HG03575 (cell line): ENCODE measurements at regions not wholly inside any gene's neighbourhood (a gene's known extent, or its start where the extent isn't known, plus 50 kb on each side); places are given as distances from the start of the nearest gene placed in this dataset.
"Not testable (repeated sequence)": the region's sequence is repeated elsewhere in the genome, so short reads cannot be mapped to it uniquely, and the experiment has no call there.

ENCODE experiments used
- ATAC-seq: cut with Tn5 transposase; IDR thresholded peaks from one replicate; pipeline ENCODE4 v1.9.1; 2021; ENCODE audit not compliant: unreplicated experiment, insufficient number of reproducible peaks, low FRiP score; ENCODE audit errors: extremely low read depth

DNA sequence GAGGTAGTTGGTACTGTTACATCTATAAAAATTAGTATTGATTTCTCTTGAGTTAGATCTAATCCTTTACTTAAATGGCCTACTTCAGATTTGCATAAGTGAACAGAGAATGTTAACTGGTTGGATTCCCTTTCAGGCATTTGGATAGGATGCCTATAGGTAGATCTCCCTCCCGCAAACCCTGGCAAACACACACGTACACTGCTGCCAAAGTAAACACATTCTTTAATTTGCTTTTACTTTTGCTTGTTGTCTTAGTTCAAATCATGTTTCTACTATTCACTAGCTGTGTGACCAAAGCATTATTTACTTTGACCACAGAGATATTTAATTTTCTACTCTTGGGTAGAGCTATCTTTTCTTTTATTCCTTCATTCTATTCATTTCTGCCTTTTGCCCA, 936.1 kb upstream of the FBXO33 start:
- no peak for ATAC-seq

- ATAC-seq: no peak
Observed at GRCh38 chr14:40367717-40368116, 935.5 kb upstream of the FBXO33 start.

DNA sequence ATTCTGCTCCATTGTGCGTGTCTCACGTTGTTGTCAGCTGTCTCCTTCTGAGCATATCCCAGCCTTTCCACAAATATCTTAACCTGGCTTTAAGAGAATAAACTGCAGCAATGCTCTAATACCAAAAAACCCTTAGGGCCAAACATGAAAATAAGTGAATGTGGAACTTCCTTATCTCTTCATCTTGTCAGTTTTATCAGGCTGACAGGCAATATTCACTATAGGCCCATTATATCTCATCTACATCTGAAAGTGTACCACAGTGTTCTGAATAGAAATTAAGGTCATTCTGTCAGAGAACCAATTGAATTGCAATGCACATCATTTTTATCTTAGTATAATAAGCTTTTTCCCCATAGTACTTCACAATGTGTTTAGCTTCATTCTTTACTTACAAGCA, 933.1 kb upstream of the FBXO33 start:
- ATAC-seq: no peak

DNA sequence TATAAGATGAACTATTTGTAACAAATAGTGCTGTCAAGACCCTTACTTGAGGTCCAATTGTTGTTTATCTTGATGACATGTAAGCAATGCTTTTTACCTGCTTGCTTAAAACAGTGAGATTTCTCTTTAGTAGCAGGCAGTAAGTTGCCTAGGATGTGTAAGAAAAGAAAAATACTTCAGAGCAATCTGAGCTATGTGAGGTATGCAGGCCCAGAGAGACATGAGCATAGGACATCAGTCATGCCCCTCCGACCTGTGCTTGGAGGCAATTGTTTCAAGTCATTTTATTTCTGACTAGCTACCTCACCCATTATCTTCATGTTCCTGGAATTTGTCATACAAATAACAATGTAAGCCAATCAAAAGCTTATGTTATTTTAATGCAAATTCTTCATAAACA, 930.6 kb upstream of the FBXO33 start:
- no peak for ATAC-seq

- ATAC-seq: no peak
Observed at GRCh38 chr14:40354754-40355153, 922.5 kb upstream of the FBXO33 start.

DNA sequence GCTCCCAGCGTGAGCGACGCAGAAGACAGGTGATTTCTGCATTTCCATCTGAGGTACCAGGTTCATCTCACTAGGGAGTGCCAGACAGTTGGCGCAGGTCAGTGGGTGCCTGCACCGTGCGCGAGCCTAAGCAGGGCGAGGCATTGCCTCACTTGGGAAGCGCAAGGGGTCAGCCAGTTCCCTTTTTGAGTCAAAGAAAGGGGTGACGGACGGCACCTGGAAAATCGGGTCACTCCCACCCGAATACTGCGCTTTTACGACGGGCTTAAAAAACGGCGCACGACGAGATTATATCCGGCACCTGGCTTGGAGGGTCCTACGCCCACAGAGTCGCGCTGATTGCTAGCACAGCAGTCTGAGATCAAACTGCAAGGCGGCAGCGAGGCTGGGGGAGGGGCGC, 915.9 kb upstream of the FBXO33 start:
- not testable (repeated sequence) for ATAC-seq

- ATAC-seq: no peak
Observed at GRCh38 chr14:40347675-40348074, 915.4 kb upstream of the FBXO33 start.

- no peak for ATAC-seq
Observed at GRCh38 chr14:40346275-40346674, 914.0 kb upstream of the FBXO33 start.

- ATAC-seq: no peak
Observed at GRCh38 chr14:40345334-40345733, 913.1 kb upstream of the FBXO33 start.

- no peak for ATAC-seq
Observed at GRCh38 chr14:40340708-40341107, 908.5 kb upstream of the FBXO33 start.

DNA sequence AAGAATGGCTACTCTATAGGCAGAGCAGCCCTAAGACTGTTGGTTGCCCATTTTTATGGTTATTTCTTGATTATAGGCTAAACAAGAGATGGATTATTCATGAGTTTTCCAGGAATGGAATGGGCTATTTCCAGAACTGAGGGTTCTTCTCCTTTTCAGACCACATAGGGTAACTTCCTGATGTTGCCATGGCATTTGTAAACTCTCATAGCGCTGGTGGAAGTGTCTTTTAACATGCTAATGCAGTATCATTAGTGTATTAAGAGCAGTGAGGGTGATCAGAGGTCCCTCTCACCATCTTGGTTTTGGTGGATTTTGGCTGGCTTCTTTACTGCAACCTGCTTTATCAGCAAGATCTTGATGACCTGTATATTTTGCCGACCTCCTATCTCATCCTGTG, 904.6 kb upstream of the FBXO33 start:
- ATAC-seq: no peak

DNA sequence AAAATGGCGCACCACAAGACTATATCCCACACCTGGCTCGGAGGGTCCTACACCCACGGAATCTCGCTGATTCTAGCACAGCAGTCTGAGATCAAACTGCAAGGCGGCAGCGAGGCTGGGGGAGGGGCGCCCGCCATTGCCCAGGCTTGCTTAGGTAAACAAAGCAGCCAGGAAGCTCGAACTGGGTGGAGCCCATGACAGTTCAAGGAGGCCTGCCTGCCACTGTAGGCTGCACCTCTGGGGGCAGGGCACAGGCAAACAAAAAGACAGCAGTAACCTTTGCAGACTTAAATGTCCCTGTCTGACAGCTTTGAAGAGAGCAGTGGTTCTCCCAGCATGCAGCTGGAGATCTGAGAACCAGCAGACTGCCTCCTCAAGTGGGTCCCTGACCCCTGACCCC, 894.3 kb upstream of the FBXO33 start:
- ATAC-seq: not testable (repeated sequence)

GRCh38 chr14:40318211-40318719, 886.0 kb upstream of the FBXO33 start:
- ATAC-seq: no peak

DNA sequence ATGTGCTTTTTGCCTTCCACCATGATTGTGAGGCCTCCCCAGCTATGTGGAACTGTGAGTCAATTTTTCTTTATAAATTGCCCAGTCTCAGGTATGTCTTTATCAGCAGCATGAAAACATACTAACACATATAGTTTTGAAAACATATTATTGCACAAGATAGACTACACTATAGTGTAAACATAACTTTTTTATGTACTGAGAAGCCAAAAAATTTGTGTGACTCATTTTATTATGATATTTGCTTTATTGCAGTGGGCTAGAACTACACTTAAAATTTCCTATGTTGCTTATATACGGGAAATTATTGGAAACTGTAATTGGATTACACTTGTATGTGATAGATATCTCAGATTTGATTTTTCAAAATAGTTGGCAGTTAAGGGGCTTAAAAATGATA, 885.5 kb upstream of the FBXO33 start:
- ATAC-seq: no peak

- ATAC-seq: no peak
Observed at GRCh38 chr14:40312296-40312695, 880.1 kb upstream of the FBXO33 start.

GRCh38 chr14:40309124-40309523, 876.9 kb upstream of the FBXO33 start:
- ATAC-seq: no peak

DNA sequence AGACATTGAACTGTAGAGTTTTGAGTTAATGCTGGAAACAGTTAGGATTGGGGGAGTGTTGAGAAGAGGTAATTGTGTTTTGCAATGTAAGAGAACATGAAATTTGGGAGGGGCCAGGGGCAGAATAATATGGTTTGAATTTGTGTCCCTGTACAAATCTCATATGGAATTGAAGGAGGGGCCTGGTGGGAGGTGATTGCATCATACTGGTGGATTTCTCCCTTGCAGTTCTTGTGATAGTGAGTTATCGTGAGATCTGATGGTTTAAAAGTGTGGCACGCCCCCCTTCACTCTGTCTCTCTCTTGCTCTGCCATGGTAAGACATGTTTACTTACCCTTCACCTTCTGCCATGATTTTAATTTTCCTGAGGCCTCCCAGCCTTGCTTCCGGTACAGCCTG, 876.0 kb upstream of the FBXO33 start:
- no peak for ATAC-seq

GRCh38 chr14:40296821-40297220, 864.6 kb upstream of the FBXO33 start:
- ATAC-seq: no peak

- no peak for ATAC-seq
Observed at GRCh38 chr14:40292664-40293063, 860.4 kb upstream of the FBXO33 start.

DNA sequence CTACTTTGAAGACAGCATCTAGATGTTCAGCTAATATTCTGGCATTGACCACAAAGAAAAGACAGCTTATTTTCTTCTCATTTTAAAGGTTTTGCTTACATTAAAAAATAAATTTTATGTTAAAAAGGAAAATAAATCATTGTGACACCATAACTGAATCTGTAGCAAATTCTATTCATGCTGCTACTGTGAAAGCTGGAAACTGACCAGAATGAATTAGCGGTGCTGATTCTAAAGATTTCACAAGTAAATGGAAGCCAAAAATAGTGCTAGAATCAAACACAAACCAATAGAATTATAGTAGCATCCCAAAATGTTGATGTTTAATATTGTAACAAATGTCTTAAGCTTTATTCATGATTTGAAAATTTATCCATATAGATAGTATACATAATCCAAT, 850.0 kb upstream of the FBXO33 start:
- ATAC-seq: no peak

DNA sequence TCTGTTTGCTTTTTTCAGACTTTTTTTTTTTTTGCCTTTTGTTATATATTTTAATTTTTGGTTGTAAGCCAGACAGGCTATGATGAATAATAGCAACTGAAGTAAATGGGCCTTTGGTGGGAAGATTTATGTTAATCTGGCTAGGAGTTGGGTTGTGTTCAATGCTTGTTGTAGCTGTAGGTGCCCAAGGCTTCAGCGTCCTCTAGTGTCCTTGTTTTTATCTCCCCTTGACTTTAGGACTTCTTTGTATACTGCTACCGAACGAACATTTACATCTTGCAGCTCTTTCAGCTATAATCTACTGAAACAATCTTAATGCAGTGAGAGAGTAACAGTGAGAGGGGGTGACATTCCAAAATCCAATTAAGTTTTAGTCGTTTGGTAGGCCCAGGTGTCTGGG, 848.4 kb upstream of the FBXO33 start:
- no peak for ATAC-seq

DNA sequence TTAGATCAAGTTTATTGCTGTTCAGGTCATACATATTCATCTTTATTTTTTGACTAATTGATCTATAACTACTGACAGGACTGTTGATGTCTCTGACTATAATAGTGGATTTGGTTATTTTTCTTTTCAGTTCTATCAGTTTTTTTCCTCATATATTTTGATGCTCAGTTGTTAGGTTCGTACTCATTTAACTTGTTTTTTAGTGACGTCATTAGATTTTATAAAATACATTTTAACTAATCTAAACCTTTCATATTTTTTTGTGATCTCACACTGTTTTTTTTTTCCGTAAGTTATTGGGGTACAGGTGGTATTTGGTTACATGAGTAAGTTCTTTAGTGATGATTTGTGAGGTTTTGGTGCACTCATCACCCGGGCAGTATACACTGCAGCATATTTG, 841.2 kb upstream of the FBXO33 start:
- ATAC-seq: no peak
